Ovary (tissue), 3 donors: ENCODE measurements at regions not wholly inside any gene's neighbourhood (a gene's known extent, or its start where the extent isn't known, plus 50 kb on each side); places are given as distances from the start of the nearest gene placed in this dataset.

Source experiments
- CTCF ChIP-seq, 3 donors: fragments of 450-650 bp in 2 of 3; fragments of 200-600 bp in 1 of 3; IDR thresholded peaks; one replicate each; pipeline versions ENCODE4 v1.5.1 to v1.8.0; 2016 to 2022; ENCODE audit warnings: antibody characterized with exemption in 3 of 3, mild to moderate bottlenecking in 1 of 3
- EP300 ChIP-seq: sonication (generic); formaldehyde crosslinking; IDR thresholded peaks from one replicate; pipeline ENCODE4 v1.6.1; 2017; ENCODE audit warnings: antibody characterized with exemption
- POLR2A ChIP-seq: fragments of 450-650 bp; IDR thresholded peaks from one replicate; pipeline ENCODE4 v1.6.1; 2017; ENCODE audit warnings: antibody characterized with exemption, mild to moderate bottlenecking, moderate library complexity
- donor health status: DM: no; HTN: no; CAD: no.

- TF ChIP-seq CTCF (IDR thresholded peaks at IDR 0.05): no peak
- no peak for TF ChIP-seq POLR2A
- TF ChIP-seq EP300: no peak
Observed at GRCh38 chr2:67752969-67753368, 309.8 kb downstream of the C1D start.
